Kidney epithelial cell (primary cell): ENCODE measurements at regions not wholly inside any gene's neighbourhood (a gene's known extent, or its start where the extent isn't known, plus 50 kb on each side); places are given as distances from the start of the nearest gene placed in this dataset.

Experiments
- DNase-seq: peaks from one replicate; pipeline ENCODE4 v3.0.0-alpha.2; 2010; ENCODE audit warnings: low read depth
- H3K27me3 ChIP-seq: 2 replicates; pipeline ENCODE4 v1.6.0; 2011; ENCODE audit warnings: low read length; ENCODE audit not compliant: control insufficient read depth, insufficient read depth
- H3K36me3 ChIP-seq: 2 replicates; pipeline ENCODE4 v1.5.1; 2011; ENCODE audit warnings: low read length; ENCODE audit not compliant: control insufficient read depth, insufficient read depth
- H3K4me3 ChIP-seq: 2 replicates; pipeline ENCODE4 v1.5.1; 2011; ENCODE audit warnings: low read depth, mild to moderate bottlenecking, control low read depth, low read length
- TF ChIP-seq, protein P1 (sequence below): IDR thresholded peaks from 2 replicates; pipeline ENCODE4 v1.5.1; 2011; ENCODE audit warnings: mild to moderate bottlenecking, moderate library complexity, low read length, control low read depth, inconsistent platforms; ENCODE audit not compliant: insufficient read depth, poor library complexity, severe bottlenecking

GRCh38 chr11:11763796-11764422 lies 77.9 kb upstream of the USP47 start:
- H3K27me3 ChIP-seq: peaks cover 9% of the 10 kb centered on the region
- TF ChIP-seq, protein P1, sequence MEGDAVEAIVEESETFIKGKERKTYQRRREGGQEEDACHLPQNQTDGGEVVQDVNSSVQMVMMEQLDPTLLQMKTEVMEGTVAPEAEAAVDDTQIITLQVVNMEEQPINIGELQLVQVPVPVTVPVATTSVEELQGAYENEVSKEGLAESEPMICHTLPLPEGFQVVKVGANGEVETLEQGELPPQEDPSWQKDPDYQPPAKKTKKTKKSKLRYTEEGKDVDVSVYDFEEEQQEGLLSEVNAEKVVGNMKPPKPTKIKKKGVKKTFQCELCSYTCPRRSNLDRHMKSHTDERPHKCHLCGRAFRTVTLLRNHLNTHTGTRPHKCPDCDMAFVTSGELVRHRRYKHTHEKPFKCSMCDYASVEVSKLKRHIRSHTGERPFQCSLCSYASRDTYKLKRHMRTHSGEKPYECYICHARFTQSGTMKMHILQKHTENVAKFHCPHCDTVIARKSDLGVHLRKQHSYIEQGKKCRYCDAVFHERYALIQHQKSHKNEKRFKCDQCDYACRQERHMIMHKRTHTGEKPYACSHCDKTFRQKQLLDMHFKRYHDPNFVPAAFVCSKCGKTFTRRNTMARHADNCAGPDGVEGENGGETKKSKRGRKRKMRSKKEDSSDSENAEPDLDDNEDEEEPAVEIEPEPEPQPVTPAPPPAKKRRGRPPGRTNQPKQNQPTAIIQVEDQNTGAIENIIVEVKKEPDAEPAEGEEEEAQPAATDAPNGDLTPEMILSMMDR: no peak
- no peaks in the 10 kb centered on the region for H3K36me3 ChIP-seq
- H3K4me3 ChIP-seq: no peak overlapping the region
- no peak for DNase-seq

DNA sequence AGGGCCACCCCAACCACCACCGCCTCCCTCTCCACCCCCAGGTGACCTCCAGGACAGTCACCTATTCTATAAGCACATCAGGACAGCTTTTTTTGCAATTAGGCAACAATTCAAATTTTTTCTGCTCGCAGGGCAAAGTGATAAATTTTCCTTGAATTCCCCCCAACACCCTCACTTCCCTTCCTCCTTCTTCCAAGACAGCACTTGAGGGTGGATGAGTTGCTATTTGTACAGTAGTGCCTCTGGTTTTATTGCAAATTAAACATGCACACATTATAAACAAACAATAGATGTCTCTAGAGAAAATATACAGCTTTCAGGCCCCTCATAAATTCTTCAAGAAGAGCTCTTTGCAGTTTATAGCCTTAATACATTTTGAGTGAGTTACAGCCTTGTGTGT lies 80.9 kb upstream of the USP47 start:
- DNase-seq: no peak
- Histone ChIP-seq H3K27me3 (peaks cover 12% of the 10 kb centered on the region), H3K4me3 (no peak overlapping the region), H3K36me3 (no peaks in the 10 kb centered on the region)
- TF ChIP-seq, protein P1: no peak

DNA sequence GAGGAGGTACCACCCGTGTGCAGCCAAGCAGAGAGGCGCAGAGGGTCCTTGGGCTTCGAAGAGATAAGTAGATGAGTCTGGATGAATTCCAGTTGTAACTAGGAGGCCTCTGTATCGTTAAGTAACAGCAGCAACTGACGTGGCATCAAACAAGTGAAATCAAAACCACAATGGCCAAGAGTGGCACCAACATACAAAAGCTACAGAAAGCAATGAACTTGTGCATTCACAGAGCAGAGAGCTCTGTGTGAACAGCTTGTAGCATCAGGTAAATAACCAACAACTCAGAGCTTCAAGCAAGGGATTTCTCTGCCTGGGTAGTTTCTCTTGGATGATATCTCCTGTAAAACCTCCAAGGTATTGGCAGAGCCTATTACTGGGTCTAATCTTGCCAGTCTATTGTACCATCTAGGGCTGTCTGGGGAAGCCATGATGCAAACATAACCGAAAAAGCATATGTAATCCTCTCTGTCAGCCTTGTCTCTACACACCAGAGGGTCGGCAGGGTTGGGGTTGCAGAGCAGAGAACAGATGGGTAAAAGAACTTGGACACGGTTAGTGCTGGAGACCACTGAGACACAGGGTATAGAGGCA lies 83.1 kb upstream of the USP47 start:
- Histone ChIP-seq H3K4me3 (no peak overlapping the region), H3K36me3 (no peaks in the 10 kb centered on the region), H3K27me3 (peaks cover 10% of the 10 kb centered on the region)
- TF ChIP-seq, protein P1: no peak
- no peak for DNase-seq

DNA sequence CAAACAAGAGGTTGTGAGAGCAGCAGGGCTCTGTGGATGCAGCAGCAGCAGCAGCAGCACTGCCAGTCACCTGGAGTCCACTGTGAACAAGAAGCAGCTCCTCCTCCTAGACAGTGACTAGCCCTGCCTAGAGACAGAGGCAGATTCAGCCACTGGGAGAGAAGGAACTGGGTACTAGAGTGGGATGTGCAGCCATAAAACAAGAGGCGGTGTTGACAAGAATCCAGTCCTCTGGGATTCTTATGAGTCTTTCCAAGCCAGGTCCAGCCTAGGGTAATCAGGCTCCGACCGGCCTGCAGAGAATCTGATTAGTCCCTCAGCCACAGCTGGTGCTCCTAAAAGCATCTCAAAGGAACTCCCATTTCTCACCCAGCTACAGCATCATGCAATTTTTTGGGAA lies 83.9 kb upstream of the USP47 start:
- TF ChIP-seq, protein P1: no peak
- Histone ChIP-seq H3K4me3 (no peak overlapping the region), H3K27me3 (peaks cover 10% of the 10 kb centered on the region), H3K36me3 (no peaks in the 10 kb centered on the region)
- DNase-seq: no peak

GRCh38 chr11:11756718-11757117 lies 85.1 kb upstream of the USP47 start:
- Histone ChIP-seq H3K36me3 (no peaks in the 10 kb centered on the region), H3K27me3 (peaks cover 7% of the 10 kb centered on the region), H3K4me3 (no peak overlapping the region)
- TF ChIP-seq, protein P1: no peak
- no peak for DNase-seq

- TF ChIP-seq, protein P1: no peak
- H3K36me3 ChIP-seq: no peaks in the 10 kb centered on the region
- H3K4me3 ChIP-seq: no peak overlapping the region
- H3K27me3 ChIP-seq: peaks cover 7% of the 10 kb centered on the region
- DNase-seq: no peak
These were observed 85.9 kb upstream of the USP47 start for GRCh38 chr11:11755871-11756270.
